DOHH2 (cell line): ENCODE measurements at regions not wholly inside any gene's neighbourhood (a gene's known extent, or its start where the extent isn't known, plus 50 kb on each side); places are given as distances from the start of the nearest gene placed in this dataset.

Source experiments
- H3F3A ChIP-seq: fragments of 200-600 bp; sonication (generic), shearing (Covaris generic); 2 replicates; pipeline ENCODE4 v1.6.0; 2016; ENCODE audit warnings: antibody characterized with exemption, mild to moderate bottlenecking; ENCODE audit not compliant: control insufficient read depth, insufficient read depth
- H3K27ac ChIP-seq: fragments of 200-600 bp; sonication (generic); 2 replicates; pipeline ENCODE4 v1.5.1; 2014; ENCODE audit warnings: low read depth, mild to moderate bottlenecking, low read length, moderate library complexity
- H3K27me3 ChIP-seq: fragments of 200-600 bp; sonication (generic); 2 replicates; pipeline ENCODE4 v1.6.1; 2014; ENCODE audit warnings: mild to moderate bottlenecking, low read length, mixed read lengths; ENCODE audit not compliant: control insufficient read depth
- H3K36me3 ChIP-seq: fragments of 200-600 bp; sonication (generic); 2 replicates; pipeline ENCODE4 v1.6.1; 2014; ENCODE audit warnings: mild to moderate bottlenecking, low read length, moderate library complexity, mixed read lengths; ENCODE audit not compliant: control insufficient read depth
- H3K4me1 ChIP-seq: fragments of 200-600 bp; sonication (generic); 2 replicates; pipeline ENCODE4 v1.6.1; 2014; ENCODE audit warnings: mild to moderate bottlenecking, low read length, mixed read lengths; ENCODE audit not compliant: control insufficient read depth
- H3K4me2 ChIP-seq: fragments of 200-600 bp; sonication (generic); 2 replicates; pipeline ENCODE4 v1.6.0; 2014; ENCODE audit warnings: mild to moderate bottlenecking, low read length, moderate library complexity
- H3K4me3 ChIP-seq: fragments of 200-600 bp; sonication (generic); 2 replicates; pipeline ENCODE4 v1.5.1; 2014; ENCODE audit warnings: mild to moderate bottlenecking, low read length, mixed read lengths
- H3K79me2 ChIP-seq: fragments of 200-600 bp; sonication (generic); 2 replicates; pipeline ENCODE4 v1.6.1; 2014; ENCODE audit warnings: mild to moderate bottlenecking, low read length, mixed read lengths; ENCODE audit not compliant: control insufficient read depth
- H3K9me2 ChIP-seq: fragments of 200-600 bp; sonication (generic); replicated peaks from 2 replicates; pipeline ENCODE4 v1.6.1; 2014; ENCODE audit warnings: mild to moderate bottlenecking, low read length, mixed read lengths; ENCODE audit not compliant: control insufficient read depth
- H3K9me3 ChIP-seq: fragments of 200-600 bp; sonication (generic); 2 replicates; pipeline ENCODE4 v1.6.1; 2014; ENCODE audit warnings: antibody characterized with exemption, low read length, mixed read lengths; ENCODE audit not compliant: control insufficient read depth, insufficient read depth
- H4K20me1 ChIP-seq: fragments of 200-600 bp; sonication (generic); 2 replicates; pipeline ENCODE4 v1.6.0; 2014; ENCODE audit warnings: low read depth, mild to moderate bottlenecking, antibody characterized with exemption, low read length, moderate library complexity; ENCODE audit not compliant: control insufficient read depth, insufficient read depth
- CTCF ChIP-seq: fragments of 200-600 bp; sonication (generic); IDR thresholded peaks from one replicate; pipeline ENCODE4 v1.5.1; 2014; ENCODE audit warnings: antibody characterized with exemption, mild to moderate bottlenecking, low read depth, low read length; ENCODE audit not compliant: poor library complexity, severe bottlenecking
- EZH2phosphoT487 ChIP-seq: fragments of 200-600 bp; sonication (generic); IDR thresholded peaks from 2 replicates; pipeline ENCODE4 v1.6.1; 2017; ENCODE audit warnings: borderline replicate concordance, mild to moderate bottlenecking, antibody characterized with exemption, low read length, moderate library complexity, mixed read lengths

- no peak overlapping the region for H3K4me3 ChIP-seq
- H3K4me1 ChIP-seq, result no peaks in the 10 kb centered on the region
- H3K4me2 ChIP-seq, result no peak overlapping the region
- no peaks in the 10 kb centered on the region for H3K27me3 ChIP-seq
- no peaks in the 10 kb centered on the region for H3K9me3 ChIP-seq
- H3K27ac ChIP-seq, result no peak overlapping the region
- H3K79me2 ChIP-seq, result no peaks in the 10 kb centered on the region
- H3K36me3 ChIP-seq, result no peaks in the 10 kb centered on the region
- no peaks in the 10 kb centered on the region for H3K9me2 ChIP-seq
- TF ChIP-seq EZH2phosphoT487, result no peak
- no peak for TF ChIP-seq CTCF
- no peaks in the 10 kb centered on the region for H3F3A ChIP-seq
- H4K20me1 ChIP-seq, result no peaks in the 10 kb centered on the region
These were observed 110.5 kb upstream of the STT3B start for GRCh38 chr3:31422237-31422636.

GRCh38 chr3:31423482-31423881 is 109.2 kb upstream of the STT3B start:
- Histone ChIP-seq H3K4me3 (no peak overlapping the region), H3K79me2 (no peaks in the 10 kb centered on the region), H4K20me1 (no peaks in the 10 kb centered on the region), H3K9me3 (no peaks in the 10 kb centered on the region), H3K27ac (no peak overlapping the region), H3F3A (no peaks in the 10 kb centered on the region), H3K27me3 (no peaks in the 10 kb centered on the region), H3K4me1 (no peaks in the 10 kb centered on the region), H3K9me2 (no peaks in the 10 kb centered on the region), H3K36me3 (no peaks in the 10 kb centered on the region), H3K4me2 (no peak overlapping the region)
- TF ChIP-seq EZH2phosphoT487 (no peak), CTCF (no peak)

GRCh38 chr3:31425401-31425800 is 107.3 kb upstream of the STT3B start:
- Histone ChIP-seq H3K36me3 (no peaks in the 10 kb centered on the region), H3K79me2 (no peaks in the 10 kb centered on the region), H3K27me3 (no peaks in the 10 kb centered on the region), H3K4me2 (no peak overlapping the region), H3K4me3 (no peak overlapping the region), H3K9me2 (no peaks in the 10 kb centered on the region), H3F3A (no peaks in the 10 kb centered on the region), H4K20me1 (no peaks in the 10 kb centered on the region), H3K4me1 (no peaks in the 10 kb centered on the region), H3K27ac (no peak overlapping the region), H3K9me3 (no peaks in the 10 kb centered on the region)
- TF ChIP-seq CTCF (no peak), EZH2phosphoT487 (no peak)

- no peaks in the 10 kb centered on the region for H3K79me2 ChIP-seq
- TF ChIP-seq CTCF, result no peak
- no peak for TF ChIP-seq EZH2phosphoT487
These were observed 105.1 kb upstream of the STT3B start for GRCh38 chr3:31427623-31428022.

More at GRCh38 chr3:31427623-31428022, 105.1 kb upstream of the STT3B start:
- Histone ChIP-seq H3K4me3 (no peak overlapping the region), H3K36me3 (no peaks in the 10 kb centered on the region), H3K9me3 (no peaks in the 10 kb centered on the region), H3K9me2 (no peaks in the 10 kb centered on the region), H4K20me1 (no peaks in the 10 kb centered on the region), H3K27ac (no peak overlapping the region), H3K27me3 (no peaks in the 10 kb centered on the region), H3K4me1 (no peaks in the 10 kb centered on the region), H3F3A (no peaks in the 10 kb centered on the region), H3K4me2 (no peak overlapping the region)
